NCI-H2107 treated with DMSO at 0.1 percent for 48 hours (cell line): ENCODE measurements at regions not wholly inside any gene's neighbourhood (a gene's known extent, or its start where the extent isn't known, plus 50 kb on each side); places are given as distances from the start of the nearest gene placed in this dataset.
"Not testable (repeated sequence)": the region's sequence is repeated elsewhere in the genome, so short reads cannot be mapped to it uniquely, and the experiment has no call there.

Experiments
- DNase-seq: peaks from one replicate; lab custom pipeline; 2025; ENCODE audit not compliant: unreplicated experiment; lab: John Stamatoyannopoulos, UW

GRCh38 chr10:85284778-85285770 is 956.7 kb downstream of the CCSER2 start:
- no peak for DNase-seq

- DNase-seq, result no peak
Measured at GRCh38 chr10:85293483-85293882, 965.1 kb downstream of the CCSER2 start.

- DNase-seq, result no peak
Measured at GRCh38 chr10:85311613-85312337, 983.4 kb downstream of the CCSER2 start.

- no peak for DNase-seq
Measured at GRCh38 chr10:85315657-85316056, 987.3 kb downstream of the CCSER2 start.

- DNase-seq, result no peak
Measured at GRCh38 chr10:85316276-85316675, 987.9 kb downstream of the CCSER2 start.

DNA sequence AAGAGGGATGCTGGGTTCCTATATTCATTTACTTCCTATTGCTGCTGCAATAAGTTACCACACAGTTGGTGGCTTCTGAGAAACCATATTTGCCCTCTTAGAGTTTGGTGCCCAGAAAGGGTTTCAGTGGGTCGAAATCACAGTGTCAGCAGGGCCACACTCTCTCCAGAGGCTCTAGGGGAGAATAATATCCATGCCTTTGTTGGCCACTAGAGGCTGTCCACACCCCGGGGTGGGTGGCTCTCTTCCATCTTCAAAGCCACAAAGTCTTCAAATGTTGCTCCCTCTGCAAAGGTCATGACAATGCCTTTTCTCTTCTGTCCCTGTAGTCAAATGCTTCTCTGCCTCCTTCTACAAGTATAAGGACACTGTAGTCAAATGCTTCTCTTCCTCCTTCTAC is 989.4 kb downstream of the CCSER2 start:
- no peak for DNase-seq

- DNase-seq, result no peak
Measured at GRCh38 chr10:85318809-85319807, 990.7 kb downstream of the CCSER2 start.

DNA sequence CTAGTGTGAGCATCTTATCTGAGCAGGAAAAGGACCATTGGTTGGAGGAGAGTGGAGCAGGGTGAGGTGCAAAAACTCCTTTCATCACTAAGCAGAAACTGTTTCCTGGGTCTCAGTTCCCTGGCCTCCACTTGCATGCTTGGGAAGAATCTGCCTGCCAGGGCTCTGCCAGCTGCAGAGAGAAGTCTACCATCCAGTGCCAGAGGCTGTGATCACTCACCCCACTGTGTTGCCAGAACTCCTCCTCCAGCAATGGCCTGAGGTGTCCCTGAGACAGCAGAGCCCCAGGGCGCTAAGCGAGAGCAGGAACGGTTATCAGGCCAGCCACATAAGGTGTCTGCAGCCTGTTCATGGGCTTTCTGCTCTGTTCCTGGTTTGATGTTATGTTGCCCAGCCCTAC is 991.4 kb downstream of the CCSER2 start:
- no peak for DNase-seq

DNA sequence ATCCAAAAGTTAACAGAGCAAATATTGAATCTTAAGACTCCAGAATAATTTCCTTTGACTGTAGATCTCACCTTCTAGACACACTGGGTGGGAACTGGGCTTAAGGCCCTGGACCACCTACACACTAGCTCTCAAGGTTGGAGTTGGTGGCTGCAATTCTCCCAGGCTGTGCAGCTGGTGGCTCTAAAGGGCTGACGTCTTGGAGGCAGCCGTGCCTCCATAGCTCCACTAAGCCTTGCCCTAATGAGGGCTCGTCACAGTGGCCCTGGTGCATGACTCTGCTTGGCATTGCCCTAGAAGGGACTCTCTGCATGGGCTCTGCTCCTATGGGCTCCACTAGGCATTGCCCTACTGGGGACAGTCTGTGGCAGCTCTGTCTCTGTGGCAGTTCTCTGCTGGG is 1005.2 kb downstream of the CCSER2 start:
- DNase-seq, result no peak

DNA sequence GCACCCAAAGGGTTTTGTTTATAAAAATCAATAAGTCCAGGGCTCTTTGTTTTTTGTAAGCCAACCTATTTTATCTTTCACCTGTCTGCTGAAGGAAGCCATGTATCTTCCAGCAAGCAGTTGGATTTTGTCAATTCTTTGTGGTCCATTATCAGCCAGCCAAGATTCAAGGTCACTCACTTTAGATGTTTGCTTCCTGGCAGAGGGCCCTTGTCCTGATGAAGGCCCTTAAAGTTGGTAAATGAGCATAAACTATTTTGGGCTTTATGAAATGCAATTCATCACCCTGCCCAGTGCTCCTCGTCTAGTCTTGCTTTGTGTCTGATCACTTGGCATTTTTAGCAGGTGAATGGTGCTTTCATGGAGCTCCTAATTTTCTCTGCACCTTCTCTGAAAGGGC is 1004.2 kb downstream of the GRID1 start:
- no peak for DNase-seq

DNA sequence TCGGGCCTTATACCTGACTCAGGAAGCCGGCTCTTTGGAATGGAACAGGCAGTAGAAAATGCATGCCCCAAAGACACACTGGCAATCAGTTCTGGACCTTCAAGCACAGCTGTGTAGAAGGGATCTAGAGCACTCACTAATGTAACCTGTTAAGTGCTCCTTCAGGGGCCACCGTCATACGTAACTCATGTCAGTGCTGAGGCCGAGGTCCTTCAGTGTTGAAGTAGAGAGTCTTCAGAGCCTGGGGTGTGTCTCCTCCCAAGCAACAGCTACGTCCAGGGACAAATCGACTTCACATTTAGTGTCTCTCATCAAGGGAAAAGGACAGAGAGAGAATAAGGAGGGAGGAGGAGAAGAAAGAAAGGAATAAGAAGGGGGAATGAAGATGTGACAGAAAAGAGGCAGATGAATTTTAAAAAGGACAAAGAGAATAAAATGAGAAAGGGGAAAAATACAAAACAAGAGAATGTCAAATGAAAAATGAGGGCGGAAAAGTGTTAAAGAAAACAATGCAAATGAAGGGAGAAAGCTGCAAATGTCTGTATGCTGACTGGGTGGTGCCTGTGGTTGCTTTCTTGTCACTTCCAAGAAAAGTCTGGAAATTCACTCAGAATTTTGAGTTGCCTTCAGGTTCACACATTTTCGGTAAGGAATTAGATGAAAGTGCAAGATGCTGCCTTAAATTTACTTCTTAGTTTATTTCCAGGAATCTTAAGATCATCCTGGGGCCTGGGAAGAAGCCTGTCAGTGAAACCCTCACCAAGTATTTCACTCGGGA is 989.4 kb downstream of the GRID1 start:
- no peak for DNase-seq

DNA sequence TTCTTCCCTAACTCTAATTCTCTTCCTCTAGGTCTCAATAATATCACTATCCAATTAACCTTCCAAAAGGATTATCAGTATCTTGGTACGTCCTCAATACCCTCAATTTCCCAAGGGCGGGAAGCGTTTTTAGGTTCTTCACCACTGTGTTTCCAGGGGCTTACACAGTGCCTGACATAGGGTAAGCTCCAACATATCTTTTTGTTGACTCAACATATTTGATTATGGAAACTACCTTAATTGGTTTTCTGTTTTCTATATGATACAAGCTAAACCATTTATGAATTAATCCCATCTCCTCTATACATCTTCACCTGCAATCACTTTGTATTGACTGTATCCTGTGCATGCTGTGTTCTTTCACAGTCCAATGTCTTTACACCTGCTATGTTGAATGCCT is 987.3 kb downstream of the GRID1 start:
- no peak for DNase-seq

DNA sequence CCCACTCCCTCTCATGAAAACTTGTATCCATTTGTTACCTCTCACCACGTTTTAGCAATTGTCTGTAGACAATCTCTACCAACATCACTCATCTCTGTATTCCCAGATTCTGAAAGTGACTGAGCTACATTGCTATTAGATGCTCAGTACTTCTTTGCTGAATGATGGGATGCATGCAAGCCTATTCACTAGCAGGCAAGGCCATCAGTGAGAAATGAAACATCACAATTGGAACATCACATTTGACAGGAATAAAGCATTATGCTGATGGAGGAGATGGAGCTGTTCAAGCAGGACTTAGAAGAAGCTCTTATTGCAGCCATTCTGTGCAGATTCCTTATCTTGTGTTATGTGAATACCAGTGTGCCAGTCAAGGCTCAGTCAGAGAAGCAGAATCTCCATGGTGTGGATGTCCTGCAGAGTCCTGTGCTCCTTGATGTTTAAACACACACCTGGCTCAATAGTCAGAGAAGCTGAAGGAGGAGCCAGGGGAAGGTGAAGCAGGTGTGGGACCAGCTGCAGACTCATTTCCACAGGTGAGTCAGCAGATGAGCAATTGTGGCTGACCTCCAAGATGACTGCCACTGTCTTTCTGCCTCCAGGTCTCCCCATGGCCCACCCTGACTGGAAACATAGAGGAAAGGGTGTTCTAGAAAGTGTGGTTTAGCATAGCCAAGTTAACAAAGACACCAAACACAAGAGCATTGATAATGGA is 965.5 kb downstream of the GRID1 start:
- no peak for DNase-seq

- no peak for DNase-seq
Measured at GRCh38 chr10:85402541-85402940, 964.1 kb downstream of the GRID1 start.

DNA sequence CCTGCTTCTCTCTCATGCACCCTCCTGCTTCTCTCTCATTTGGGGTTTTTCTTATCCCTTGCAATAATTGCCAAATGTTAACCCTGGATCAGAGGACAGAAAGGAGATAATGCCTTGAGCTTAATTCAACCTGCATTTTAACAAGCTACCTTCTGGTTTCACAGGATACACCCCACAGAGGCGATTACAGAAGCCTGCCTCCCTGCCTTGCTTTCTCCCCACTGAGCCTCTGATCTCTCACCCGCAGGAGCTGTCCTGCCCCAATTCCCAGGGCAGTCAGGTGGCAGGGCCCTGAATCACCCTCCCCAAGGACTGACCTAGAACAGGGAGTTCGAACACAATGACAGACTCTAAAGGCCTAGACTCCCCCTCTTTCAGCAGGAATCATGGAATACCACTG is 959.5 kb downstream of the GRID1 start:
- no peak for DNase-seq

DNA sequence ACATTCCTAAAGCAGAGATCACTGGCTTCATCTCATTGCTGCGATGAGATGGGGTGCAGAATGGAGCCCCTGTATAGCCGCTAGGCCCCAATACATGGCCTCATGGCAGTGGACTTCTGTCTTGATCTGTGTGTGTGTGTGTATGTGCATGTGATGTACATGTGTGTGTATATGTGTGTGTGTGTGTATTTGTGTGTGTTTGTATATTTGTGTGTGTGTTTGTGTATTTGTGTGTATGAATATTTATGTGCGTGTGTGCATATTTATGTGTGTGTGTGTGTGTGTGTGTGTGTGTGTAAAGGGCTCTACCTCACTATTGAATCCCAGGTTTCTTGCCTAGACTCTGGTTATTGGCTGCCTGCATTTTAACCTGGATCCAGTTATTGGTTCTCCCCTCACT is 958.2 kb downstream of the GRID1 start:
- DNase-seq, result no peak

- DNase-seq, result not testable (repeated sequence)
Measured at GRCh38 chr10:85410586-85410985, 956.0 kb downstream of the GRID1 start.

GRCh38 chr10:85413570-85413969 is 953.0 kb downstream of the GRID1 start:
- no peak for DNase-seq

DNA sequence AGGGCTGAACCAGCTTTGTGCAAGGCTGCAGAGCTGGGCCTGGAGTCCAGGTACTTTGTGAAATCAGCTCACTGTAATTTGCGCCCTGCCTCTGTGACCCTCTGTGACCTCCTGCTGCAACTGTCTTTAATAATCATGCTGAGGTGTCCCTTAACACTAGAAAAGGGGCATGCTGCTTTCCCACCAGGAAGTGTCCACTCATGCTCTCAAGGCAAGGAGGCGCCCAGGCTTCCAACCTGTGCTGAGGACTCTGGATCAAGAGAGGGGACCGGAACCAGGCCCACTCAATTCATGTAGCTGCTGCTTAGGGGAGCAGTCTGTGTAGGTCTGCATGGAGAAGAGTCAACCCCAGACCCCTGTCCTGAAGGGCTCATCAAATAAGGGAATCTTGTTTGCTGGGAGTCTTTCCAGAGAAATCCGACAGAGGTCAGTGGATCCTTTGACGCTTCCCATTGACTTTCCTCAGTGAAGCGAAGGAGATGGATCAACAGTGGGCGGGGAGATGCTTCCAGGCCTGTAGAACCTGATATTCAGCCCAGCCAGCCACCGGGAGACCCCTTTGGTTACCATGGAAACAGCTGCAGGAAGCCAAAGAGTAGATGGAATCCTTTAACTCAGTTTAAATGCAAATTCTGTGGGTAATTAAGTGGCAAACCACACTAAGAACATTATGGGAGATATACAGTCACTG is 945.9 kb downstream of the GRID1 start:
- no peak for DNase-seq
